ENCODE measurements at regions not wholly inside any gene's neighbourhood (a gene's known extent, or its start where the extent isn't known, plus 50 kb on each side); places are given as distances from the start of the nearest gene placed in this dataset.
"Not testable (repeated sequence)": the region's sequence is repeated elsewhere in the genome, so short reads cannot be mapped to it uniquely, and the experiment has no call there.

DNA sequence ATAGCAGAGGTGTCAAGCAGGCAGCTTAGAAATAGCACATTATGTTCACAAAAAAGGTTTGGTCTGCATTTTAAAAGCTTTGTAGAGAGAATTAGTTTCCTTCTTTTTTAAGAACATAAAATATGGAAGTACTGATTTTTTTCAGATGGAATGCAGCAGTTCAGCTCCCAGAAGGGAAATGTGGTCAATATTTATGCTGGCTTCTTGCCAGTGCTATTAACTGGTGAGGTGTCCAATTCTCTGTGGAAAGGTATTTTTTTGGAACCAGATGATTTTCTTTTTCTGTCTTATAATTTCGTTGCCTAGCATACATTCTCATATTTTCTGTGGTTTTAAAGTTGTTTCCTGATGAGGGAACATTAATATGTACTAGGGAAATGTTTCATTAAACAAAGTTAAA lies 211.4 kb upstream of the ZNF385D start:
- no peaks in the 10 kb centered on the region for H3K36me3 ChIP-seq
- no peak overlapping the region for H3K4me3 ChIP-seq
- no peaks in the 10 kb centered on the region for H3K27me3 ChIP-seq
- H3K9me3 ChIP-seq: no peaks in the 10 kb centered on the region
- H3K4me1 ChIP-seq: peaks cover 0 to 9% (median 0%) of the 10 kb centered on the region in 4 donors
- TF ChIP-seq, protein P1, sequence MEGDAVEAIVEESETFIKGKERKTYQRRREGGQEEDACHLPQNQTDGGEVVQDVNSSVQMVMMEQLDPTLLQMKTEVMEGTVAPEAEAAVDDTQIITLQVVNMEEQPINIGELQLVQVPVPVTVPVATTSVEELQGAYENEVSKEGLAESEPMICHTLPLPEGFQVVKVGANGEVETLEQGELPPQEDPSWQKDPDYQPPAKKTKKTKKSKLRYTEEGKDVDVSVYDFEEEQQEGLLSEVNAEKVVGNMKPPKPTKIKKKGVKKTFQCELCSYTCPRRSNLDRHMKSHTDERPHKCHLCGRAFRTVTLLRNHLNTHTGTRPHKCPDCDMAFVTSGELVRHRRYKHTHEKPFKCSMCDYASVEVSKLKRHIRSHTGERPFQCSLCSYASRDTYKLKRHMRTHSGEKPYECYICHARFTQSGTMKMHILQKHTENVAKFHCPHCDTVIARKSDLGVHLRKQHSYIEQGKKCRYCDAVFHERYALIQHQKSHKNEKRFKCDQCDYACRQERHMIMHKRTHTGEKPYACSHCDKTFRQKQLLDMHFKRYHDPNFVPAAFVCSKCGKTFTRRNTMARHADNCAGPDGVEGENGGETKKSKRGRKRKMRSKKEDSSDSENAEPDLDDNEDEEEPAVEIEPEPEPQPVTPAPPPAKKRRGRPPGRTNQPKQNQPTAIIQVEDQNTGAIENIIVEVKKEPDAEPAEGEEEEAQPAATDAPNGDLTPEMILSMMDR (IDR thresholded peaks at IDR 0.05): no peak
- TF ChIP-seq EP300 (IDR thresholded peaks at IDR 0.05) (no peak), POLR2A (IDR thresholded peaks at IDR 0.05) (no peak)
- no peak overlapping the region for H3K27ac ChIP-seq
- DNase-seq (ENCODE audit: low spot score in 2 of 2): no peak
- 19 to 24% methylated on average over 1 of the region's 1 CpG for WGBS, 2 donors

DNA sequence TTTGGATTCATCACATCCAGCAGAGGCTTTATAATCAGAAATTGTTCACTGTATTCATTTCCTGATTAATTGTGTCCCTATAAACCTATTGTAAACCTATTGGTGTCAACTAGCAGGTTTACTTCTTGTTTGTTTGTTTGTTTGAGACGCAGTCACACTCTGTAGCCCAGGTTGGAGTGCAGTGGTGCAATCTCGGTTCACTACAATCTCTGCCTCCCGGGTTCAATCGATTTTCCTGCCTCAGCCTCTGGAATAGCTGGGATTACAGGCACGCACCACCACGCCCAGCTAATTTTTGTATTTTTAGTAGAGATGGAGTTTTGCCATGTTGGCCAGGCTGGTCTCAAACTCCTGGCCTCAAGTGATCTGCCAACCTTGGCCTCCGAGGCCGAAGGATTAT lies 215.4 kb upstream of the ZNF385D start:
- not testable (repeated sequence) for H3K4me1 ChIP-seq; H3K27me3 ChIP-seq; H3K9me3 ChIP-seq; DNase-seq (ENCODE audit: low spot score in 2 of 2); H3K36me3 ChIP-seq; H3K4me3 ChIP-seq; H3K27ac ChIP-seq
- 90 to 92% methylated on average over 8 of the region's 8 CpGs for WGBS, 2 donors

DNA sequence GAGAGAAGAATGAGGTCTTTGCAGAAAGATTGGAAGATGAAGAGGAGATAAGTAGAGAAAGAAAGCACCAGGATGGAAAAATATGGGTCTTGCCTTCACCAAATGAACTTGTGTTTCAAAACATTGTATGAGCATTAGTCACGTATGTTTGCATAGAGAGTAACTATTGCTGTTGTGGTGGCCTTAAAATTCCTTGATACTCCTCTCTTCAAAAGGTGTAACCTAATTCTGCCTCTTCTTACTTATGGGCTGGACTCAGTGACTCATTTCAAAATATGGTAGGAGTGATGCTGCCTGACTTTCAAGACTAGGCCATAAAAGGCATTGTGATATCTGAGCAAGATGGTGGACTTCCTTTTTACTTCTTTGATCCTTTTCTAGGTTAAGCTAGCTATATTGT lies 228.7 kb upstream of the ZNF385D start:
- WGBS, 2 donors: 94 to 97% methylated on average over 1 of the region's 1 CpG
- no peak for TF ChIP-seq POLR2A (IDR thresholded peaks at IDR 0.05)
- TF ChIP-seq, protein P1 (IDR thresholded peaks at IDR 0.05): no peak
- TF ChIP-seq EP300 (IDR thresholded peaks at IDR 0.05): no peak
- no peaks in the 10 kb centered on the region for H3K4me1 ChIP-seq

DNA sequence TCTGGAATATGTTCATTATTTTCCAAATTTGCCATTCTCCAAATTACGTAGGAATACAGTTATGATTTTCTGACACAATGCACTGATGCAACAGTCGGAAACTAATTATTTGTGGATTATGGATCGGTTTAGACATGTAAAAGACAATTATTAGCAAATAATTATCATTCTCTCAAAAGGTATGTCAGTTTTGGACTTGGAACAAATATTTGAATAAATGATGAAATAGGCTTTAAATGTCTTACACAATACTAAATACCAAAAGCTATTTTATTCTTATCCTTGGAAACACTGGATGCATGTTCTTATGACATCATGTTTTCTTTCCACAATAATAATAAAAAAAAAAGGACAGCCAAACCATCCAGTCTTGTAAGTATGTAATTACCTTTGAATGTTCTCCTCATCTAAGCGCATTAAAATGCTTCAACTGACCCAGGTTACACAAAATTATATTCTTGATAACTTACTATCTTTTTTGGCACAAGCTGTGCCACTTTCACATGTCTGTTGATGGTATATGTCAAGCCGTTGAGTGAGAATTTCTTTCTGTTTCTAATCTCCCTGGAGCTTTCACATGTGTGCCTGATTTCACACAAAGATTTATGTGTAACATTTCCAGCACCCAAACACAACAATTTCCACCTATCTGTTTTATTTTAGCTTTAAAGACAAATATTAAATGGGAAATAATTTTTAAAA lies 238.5 kb upstream of the ZNF385D start:
- TF ChIP-seq, protein P1 (IDR thresholded peaks at IDR 0.05): no peak
- no peak for TF ChIP-seq EP300 (IDR thresholded peaks at IDR 0.05)
- TF ChIP-seq POLR2A (IDR thresholded peaks at IDR 0.05): no peak
- Histone ChIP-seq H3K27me3 (no peaks in the 10 kb centered on the region), H3K4me3 (no peak overlapping the region), H3K4me1 (no peaks in the 10 kb centered on the region), H3K9me3 (no peaks in the 10 kb centered on the region), H3K36me3 (no peaks in the 10 kb centered on the region), H3K27ac (no peak overlapping the region)
- 66 to 82% methylated on average over 5 of the region's 5 CpGs for WGBS, 2 donors
- DNase-seq (ENCODE audit: low spot score in 2 of 2): no peak

More for the DNA sequence above, 228.7 kb upstream of the ZNF385D start:
- no peak for DNase-seq (ENCODE audit: low spot score in 2 of 2)
- Histone ChIP-seq H3K9me3 (no peaks in the 10 kb centered on the region), H3K4me3 (no peak overlapping the region), H3K27ac (no peak overlapping the region), H3K36me3 (no peaks in the 10 kb centered on the region), H3K27me3 (no peaks in the 10 kb centered on the region)

DNA sequence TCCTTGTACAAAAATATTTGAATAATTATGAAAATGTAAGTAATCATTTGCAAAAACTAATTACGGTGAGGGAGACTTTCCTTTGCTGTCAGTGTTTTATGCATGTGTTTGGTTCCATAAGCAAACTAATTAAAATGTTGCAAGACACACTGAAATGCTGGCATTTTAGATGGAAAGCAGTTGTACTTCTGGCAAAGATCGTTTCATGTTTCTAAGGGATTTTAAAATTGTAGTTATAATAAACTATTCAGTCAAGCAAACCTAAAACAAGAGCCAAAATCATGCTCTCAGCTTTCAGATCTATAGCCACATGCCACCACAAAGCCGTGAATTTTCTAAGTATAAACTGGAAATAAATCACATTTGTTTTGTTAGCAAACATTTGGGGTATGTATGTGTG lies 240.1 kb upstream of the ZNF385D start:
- H3K4me1 ChIP-seq: no peaks in the 10 kb centered on the region
- H3K9me3 ChIP-seq: no peaks in the 10 kb centered on the region
- DNase-seq (ENCODE audit: low spot score in 2 of 2): no peak
- 59 to 66% methylated on average over 3 of the region's 3 CpGs for WGBS, 2 donors
- no peak overlapping the region for H3K27ac ChIP-seq
- H3K27me3 ChIP-seq: no peaks in the 10 kb centered on the region
- TF ChIP-seq EP300 (IDR thresholded peaks at IDR 0.05) (no peak), POLR2A (IDR thresholded peaks at IDR 0.05) (no peak)
- TF ChIP-seq, protein P1 (IDR thresholded peaks at IDR 0.05): no peak
- no peaks in the 10 kb centered on the region for H3K36me3 ChIP-seq
- no peak overlapping the region for H3K4me3 ChIP-seq
